Myocyte (in vitro differentiated cells): ENCODE measurements at regions not wholly inside any gene's neighbourhood (a gene's known extent, or its start where the extent isn't known, plus 50 kb on each side); places are given as distances from the start of the nearest gene placed in this dataset.
A peak's percentile ranks its signal among the peaks of the same experiment; 100 is the strongest.

Source experiments
- DNase-seq: peaks from one replicate; pipeline ENCODE4 v3.0.0-alpha.2; 2012; ENCODE audit warnings: low read depth

DNA sequence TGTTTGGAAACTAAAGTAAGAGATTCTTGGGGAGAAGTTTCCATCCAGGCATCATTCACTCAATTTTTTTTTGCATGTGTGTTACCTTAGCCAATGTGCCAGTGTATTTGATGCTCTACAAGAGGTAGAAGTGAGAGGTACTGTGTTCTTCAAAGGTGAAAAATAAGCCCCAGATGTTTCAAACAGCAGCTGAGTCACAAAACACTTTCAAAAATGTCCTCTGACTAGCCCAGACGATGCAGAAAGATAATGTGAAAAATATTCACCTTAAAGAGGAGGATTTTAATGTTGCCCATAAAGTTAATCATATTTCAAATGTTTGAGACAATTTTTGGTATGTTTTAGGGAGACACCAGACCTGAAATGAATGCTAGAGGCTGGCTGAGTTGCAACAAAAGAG lies 107.7 kb upstream of the RASGRP1 start:
- no peak for DNase-seq

DNA sequence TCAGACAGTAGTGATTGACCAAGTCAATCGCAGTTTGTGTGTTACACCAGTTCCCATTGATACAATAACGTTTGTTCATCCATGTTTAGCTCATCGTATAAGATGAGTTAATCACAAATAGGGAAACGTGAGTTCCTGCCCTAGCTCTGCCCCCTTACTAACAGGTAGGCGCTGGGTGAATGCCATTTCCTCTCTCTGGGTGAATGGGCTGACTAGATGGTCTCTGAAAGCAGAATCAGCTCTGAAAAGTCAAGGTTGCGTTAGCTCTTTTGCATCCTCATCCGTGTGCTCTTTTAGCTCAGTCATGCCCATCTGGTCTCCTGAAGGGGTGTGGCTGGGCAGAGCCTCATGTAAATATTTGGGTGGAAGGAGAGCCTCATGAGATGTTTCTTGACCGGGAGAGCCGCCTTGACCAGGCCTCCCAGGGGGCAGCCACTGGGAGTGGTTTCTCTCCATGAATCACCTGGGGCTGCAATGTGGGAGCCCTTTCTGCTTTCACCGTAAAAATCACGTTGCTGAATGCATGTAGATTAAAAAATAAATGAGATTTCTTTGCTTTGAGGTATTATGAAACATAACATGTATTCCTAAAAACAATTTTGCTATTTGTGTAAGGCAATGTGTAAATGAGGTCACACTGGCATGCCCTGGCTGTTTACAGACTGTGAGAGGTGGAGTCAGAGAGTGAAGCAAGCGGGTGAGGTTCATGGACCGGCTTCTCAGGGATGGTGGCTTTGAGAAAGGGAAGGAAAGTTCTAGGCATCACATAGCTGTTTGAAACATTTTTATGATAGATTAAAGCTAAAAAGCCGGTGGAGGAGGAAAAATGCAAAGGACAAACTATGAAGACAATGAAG lies 108.4 kb upstream of the RASGRP1 start:
- no peak for DNase-seq

DNA sequence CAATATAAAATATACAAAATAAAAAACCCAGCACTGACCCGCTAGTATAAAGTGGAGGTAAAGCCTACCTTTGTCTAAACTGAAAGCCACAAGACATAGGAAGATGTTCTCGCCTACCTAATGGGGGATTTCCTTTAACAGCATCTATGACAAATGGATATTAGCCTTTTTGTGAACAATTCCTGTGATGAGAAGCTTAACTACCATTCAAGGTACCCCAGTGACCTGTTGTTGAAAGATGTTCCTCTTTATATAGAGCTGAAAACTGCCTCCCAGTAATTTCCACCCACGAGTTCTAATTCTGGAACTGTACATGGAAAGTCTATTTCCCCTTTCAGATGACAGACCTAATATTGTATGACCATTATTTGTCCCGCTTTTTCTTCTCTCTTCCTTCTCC lies 109.8 kb upstream of the RASGRP1 start:
- DNase-seq: no peak

DNA sequence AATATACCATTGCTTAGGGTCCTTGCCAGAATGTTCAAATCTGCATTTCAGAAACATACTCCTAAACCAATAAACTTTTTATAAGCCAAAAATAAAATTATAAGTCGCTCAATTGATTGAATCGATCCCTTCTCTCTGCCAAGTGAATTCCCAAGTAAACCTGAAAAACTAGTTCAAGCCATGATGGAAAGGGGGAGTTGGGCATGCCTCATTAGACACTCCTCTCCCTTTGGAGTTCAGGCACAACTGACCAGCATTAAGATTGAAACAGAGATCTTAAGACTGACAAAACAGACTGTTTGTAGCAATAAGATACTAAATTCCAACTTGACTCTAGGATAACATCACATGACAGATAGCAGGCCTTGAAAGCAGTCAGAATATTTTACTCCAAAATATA lies 113.7 kb upstream of the RASGRP1 start:
- DNase-seq: no peak

DNA sequence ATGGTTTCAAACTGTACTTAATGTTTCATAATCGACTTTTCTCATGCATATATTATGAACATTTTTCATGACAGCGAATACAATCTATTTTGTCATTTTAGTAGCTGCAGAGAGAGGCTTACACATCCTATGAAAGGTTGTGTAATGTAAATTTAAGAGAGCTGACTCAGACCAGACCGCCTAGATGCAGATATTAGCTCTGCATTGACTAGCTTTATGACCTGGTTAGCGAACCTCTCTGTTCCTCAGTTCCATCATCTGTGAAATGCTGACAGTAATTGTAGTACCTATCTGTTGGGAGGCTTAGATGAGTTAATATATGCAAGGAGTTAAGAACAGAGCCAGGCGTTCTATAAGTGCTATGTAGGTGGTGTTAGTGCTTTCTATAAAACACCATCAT lies 116.2 kb upstream of the RASGRP1 start:
- DNase-seq: no peak

DNA sequence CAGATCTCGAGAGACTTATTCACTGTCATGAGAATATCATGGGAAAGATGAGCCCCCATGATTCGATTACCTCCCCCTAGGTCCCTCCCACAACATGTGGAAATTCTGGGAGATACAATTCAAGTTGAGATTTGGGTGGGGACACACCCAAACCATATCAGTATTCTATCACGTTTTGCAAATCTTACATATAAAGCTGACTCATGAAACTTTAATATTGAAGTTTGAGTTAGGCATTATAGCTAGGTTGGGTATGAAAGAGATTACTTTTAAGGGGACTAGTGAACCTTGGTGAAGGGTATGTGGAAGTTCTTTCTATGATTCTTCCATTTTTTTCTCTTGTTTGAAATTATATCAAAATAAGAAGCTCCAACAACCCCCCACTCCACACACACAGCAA lies 117.7 kb upstream of the RASGRP1 start:
- DNase-seq: no peak

DNA sequence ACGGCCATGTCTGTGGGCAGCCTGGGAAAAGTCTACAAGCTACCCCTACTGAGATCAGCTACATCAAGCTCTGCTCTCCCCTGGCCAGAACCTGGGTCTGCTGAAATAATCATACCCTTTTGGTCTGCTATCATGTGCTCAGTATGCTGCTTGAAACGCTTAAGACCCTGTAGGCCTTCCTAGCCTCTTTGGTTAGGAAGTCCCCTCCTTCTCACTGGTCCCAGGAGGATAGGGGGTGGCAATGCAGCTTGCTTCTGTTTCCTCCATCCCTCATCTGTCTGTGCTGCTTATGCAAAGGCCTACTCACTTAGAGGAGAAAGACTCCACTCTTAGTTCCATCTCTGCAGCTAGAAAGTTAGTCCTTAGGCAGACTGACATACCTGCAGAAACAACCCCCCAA lies 118.2 kb upstream of the RASGRP1 start:
- no peak for DNase-seq

DNA sequence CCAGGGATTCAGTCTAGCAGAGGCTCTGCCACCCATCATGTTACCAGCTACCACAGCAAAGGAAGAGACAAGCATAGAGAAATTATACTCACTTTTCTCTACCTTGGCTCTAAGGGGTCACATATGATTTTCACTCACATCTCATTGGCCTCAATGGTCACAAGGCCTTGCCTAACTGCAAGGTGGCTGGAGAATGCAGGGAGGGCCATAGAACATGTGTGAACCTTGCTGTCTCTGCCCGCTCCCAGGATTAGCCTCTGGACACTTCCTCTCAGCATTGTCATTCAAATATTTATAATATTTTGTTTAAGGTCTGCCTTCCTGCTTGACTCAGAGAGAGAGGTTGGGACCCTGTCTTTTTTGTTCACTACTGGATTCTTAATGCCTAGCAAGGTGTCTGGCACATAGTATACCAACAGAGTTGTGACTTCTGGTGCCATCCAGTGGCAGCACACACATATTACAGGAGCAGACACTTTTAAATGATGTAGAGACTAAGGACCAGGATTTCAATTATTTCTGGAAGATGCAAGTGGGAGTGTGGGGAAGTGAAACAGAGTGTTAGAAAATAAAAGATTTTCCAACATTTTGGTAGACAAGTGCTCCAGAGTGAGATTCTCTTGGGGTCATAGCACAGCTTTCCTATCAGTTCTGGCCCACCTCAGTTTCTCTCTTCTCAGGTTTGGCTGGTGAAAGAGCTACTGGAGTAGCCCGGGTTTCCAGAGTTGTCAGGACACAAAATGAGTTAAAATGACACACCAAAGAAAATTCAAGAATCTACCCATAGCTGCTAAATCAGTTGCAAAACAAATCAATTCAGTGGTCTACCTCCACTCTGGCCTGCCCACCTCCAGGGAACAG lies 119.0 kb upstream of the RASGRP1 start:
- DNase-seq: peak; percentile 48

DNA sequence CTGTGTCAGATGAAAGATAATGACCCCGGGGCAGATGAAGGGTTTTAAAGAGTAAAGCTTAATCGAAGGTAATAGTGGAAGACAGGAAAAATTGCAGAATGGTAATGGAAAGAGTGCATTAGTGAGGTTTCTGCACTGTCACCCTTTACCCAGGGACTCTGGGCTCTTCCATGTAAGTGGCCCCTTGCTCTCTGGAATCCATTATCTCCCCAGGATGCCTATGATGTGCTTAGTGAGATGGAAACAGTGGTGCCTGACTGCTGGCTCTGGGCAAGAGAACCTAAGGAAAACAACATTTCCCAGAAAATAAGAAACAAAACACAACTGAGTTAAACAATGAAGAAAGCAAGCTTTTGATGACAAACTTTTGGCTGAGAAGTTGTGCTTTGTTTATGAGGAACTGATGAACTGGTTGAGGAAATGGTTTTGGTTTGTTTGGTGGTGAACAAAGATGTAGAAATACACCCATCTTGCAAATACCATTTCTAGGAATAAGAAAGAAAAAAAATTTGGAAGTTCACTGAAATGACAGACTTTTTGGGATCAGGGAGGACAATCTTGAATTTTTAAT lies 119.9 kb upstream of the RASGRP1 start:
- no peak for DNase-seq

DNA sequence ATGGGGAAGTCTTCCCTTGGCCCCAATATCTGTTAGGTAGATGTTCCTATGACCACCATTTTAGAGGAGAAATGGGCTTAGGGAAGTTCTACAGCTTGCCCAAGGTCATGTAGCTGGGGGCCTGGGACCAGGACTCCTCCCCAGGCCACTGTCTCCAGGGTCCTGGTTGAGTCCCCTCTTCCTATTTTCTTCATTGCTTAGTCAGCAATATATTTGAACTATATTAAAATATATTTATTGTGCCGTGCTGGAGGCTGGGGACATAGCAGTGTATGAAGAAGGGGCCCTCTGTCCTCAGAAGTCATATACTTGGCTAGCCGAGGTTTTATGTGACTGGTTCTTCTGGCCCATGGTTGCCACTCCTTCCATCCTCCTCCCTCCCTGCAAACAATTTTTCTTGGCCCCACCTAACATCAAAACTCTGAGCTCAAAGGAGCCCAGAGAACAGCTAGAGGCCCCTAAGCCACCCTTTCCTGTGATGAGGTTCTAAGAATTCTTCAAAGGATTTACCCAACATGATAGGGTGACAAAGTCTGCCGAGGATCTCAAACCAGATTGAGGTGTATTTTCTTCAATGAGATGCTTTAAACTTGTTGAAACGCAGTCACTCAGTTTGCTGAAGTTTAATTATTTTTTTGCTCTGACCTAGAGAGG lies 121.2 kb upstream of the RASGRP1 start:
- DNase-seq: no peak

DNA sequence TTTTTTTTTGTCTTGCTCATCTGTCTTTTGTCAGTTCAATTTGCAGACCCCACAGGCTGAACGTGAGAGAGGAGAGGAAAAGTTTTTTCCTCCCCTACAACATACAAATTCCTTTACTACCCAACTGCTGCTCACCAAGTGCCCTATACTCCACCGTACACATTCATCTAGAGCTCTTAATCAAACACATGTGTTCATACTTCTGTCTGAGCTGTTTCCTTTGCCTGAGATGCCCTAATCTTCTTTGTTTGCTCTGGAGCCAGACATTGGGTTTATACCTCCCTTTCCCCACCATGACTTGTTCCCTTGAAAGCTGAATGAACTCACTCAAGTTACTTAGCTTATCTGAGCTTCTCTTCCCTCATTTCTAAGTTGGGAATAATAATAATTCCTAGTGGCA lies 122.7 kb upstream of the RASGRP1 start:
- DNase-seq: no peak

DNA sequence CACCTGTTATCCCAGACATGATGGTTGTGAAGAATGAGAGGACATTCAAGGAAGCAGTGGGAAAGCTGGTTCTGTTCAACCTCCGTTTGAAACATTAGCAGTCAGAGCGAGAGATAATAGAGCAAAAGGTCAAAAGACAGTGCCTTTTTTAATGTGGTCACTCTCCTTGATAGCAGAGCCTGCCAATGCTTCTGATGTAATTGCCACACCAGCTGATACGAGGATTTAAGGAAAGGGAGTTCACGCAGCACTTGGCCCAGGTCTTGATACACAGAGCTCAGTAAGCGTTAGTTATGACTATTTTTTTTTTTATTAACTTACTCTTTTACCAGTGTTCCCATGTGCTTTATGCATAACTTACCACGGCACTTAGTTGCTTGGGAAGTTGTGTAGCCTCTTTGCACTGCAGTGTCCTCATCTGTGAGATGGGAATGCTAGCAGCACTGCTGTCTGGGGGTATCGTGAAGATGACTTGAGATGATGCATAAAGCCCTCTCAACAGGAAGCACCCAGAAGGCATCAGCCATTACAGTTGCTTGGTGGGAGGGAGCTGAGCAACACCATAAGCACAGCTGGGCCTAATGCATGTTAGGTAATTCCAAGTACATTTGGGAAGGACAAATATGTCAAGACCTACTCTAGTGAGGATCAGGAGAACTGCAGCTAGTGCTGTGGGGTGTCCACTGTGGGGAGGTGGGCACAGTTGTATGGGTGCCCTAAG lies 123.3 kb upstream of the RASGRP1 start:
- no peak for DNase-seq

DNA sequence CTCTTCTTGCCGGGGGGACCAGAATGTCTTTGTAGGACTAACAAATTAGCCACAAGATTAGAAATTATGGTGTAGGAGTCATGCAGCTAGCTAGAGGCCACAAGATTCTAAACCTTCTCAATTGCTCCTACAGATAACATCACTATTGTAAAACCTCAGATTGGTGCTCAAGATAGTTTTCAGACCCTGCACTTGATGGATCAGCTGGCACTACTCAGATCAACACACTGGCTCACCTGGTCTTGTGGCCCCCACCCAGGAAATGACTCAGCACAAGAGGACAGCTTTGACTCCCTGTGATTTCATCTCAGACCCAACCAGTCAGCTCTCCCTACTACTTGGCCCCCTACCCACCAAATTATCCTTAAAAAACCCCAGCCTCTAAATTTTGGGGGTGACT lies 124.1 kb upstream of the RASGRP1 start:
- DNase-seq: no peak

DNA sequence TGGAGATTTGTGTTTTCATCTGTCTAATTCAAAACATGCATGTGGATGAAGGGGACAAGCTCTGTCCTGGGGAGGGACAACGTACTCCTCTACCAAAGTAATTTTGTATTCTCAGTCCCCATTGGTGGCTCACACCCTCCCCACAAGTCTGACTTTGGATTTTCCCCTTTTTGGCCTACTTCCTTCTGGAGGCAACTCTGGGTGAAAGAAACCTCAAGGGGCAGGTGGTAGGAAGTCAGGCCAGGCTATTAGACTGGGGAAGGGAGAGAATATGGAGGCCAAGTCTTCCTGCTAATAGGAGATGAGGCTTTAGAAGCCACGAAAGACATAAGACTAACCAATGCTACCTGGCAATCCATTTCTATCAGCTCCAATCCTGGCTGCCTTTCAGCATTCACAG lies 124.9 kb upstream of the RASGRP1 start:
- DNase-seq: no peak

DNA sequence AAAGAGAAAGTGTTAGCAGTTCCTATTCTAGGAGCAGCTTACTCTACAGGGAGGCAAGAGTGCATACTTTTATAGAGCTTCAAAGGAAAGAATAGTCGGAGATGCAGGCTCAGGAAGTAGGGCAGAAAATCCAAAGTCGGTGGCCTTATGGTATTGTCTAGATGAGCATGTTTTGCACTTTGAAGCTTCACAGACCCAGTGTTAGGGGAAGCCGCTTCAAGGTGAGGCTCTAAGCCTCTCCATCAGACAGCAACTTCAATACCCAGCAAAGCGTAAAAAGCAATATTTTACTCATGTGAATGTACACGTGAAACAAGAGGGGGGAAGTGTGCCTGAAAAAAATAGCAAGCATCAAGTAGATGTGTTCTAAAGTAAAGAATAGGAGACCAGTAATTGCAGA lies 125.6 kb upstream of the RASGRP1 start:
- DNase-seq: no peak

DNA sequence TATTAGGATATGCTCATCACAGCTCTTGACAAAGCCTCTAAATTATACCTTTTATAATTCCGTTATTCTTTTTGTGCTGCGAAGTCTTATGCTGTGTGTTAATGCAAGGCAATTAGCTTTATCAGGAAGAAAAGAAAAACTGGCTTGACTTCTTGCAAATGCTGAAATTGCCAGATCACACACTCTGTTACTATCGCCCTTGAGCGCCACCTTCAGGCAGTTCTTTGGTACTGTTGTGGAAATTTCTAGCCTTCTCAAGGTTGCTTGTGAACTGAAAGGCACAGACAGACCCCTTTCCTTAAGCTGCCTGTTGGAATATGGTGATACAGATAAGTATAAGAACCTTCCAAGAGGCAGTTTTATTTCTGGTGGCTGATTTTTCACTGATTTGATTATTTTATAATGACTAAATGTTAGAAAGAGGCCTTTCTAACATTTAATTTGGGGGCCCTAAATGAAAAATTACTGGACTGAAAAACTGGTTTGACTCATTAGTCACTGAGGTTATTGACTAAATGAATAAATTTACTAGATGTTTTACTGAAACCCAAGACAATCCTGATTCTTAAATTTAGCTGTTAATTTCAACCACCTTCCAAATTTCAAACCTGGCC lies 126.2 kb upstream of the RASGRP1 start:
- DNase-seq: peak; percentile 81

DNA sequence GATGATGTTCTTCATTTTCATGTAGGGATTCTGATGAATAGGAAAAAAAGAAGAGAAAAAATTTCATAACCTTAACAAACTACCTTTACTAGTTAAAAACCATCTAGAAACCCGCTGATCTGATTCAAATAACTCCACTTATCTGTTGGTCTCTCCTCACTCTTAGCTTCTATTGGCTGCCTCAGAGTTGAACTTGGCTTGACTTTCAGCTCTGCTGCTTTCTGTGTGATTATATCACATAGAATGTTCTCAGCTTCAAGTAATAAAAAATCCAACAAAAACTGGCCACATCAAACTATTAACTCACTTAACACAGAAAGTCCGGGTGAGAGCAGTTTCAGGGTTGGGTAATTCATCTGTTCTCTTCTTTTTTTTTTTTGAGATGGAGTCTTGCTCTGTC lies 126.8 kb upstream of the RASGRP1 start:
- DNase-seq: no peak

DNA sequence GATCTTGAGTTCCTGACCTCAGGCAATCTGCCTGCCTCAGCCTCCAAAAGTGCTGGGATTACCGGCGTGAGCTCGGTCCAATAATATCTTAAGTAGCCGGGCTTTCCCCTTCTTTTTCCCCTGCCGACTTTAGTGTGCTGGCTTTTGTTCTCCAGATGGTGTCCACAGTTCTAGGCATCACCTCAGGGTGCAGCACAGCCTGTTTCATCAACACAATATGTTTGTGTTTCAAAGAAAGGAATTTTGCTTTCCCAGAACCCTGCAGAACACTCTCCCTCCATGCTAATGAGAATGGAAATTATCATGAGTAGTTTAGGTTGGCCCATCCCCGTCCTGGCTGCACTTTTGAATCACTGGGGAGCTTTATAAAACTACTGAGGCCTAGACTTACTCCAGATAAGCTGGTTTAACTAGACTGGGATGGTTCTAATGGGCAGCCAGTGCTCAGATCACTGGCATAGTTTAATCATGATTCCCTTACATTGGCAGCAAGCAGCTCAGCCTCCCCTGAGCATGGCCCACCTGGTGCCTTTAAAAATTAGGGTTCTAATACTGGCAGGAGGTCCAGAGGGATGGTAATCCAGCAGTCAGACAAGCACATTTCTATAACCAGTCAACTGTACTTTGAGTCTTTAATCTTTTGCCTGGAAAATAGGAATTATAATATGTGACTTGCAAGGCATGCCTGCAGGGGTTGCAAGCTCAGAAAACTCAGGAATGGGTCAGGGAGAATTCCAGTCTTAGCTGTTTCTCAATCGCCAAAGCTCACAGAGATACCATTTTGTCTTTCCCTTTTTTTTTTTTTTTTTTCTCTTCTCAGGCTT lies 127.6 kb upstream of the RASGRP1 start:
- no peak for DNase-seq

DNA sequence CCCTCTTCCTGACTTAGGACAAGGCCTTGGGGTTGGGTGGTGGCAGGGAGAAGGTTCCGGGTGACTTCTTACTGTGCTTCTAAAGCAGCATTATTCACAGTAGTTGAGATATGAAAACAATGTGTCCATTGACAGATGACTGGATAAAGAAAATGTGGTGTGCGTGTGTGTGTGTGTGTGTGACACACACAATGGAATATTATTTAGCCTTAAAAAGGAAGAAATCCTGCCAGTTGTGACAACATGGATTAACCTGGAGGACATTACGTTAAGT lies 128.1 kb upstream of the RASGRP1 start:
- no peak for DNase-seq
